ENCODE measurements at regions not wholly inside any gene's neighbourhood (a gene's known extent, or its start where the extent isn't known, plus 50 kb on each side); places are given as distances from the start of the nearest gene placed in this dataset.

DNA sequence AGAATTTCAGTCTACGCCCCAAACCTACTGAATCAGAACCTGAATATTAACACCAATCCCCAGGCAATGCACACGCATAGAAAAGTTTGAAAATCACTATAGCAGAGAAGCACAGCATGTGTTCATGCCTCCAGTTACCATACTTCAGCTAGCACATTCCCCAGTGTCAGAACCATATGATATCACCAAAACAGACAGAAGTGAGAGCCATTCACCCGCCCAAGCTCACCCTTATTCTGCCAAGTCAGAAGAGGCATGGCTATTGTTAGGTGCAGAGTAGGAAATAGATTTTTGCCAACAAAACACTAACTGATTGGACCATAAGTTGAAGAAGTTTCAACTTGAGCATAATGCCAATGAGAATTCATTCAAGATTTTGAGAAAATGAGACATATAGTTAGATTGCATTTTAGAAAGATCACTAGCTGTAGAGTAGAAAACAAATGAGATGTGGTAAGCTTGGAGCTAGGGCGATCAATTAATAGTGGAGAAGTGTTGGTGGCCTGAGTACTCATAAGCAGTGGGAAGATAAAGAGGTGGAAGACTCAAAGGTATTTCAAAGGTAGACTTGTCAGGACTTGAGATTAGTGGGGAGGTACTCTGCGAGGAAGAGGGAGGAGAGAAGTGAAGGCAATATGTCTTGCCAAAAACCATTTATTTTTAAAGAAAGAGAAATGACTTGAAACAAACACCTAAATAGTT lies 492.4 kb downstream of the SUCLA2 start:
- TF ChIP-seq, protein P1, sequence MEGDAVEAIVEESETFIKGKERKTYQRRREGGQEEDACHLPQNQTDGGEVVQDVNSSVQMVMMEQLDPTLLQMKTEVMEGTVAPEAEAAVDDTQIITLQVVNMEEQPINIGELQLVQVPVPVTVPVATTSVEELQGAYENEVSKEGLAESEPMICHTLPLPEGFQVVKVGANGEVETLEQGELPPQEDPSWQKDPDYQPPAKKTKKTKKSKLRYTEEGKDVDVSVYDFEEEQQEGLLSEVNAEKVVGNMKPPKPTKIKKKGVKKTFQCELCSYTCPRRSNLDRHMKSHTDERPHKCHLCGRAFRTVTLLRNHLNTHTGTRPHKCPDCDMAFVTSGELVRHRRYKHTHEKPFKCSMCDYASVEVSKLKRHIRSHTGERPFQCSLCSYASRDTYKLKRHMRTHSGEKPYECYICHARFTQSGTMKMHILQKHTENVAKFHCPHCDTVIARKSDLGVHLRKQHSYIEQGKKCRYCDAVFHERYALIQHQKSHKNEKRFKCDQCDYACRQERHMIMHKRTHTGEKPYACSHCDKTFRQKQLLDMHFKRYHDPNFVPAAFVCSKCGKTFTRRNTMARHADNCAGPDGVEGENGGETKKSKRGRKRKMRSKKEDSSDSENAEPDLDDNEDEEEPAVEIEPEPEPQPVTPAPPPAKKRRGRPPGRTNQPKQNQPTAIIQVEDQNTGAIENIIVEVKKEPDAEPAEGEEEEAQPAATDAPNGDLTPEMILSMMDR (optimal IDR thresholded peaks at IDR 0.05 in 1 of 3, IDR thresholded peaks at IDR 0.05 in 1 of 3, conservative IDR thresholded peaks at IDR 0.05 in 1 of 3; ENCODE audit: extremely low read depth in 1 of 3, insufficient read depth in 2 of 3, low read length in 3 of 3) = no peak
- no peak for TF ChIP-seq EZH2 (IDR thresholded peaks at IDR 0.05; ENCODE audit: low read length)
